ENCODE measurements at regions not wholly inside any gene's neighbourhood (a gene's known extent, or its start where the extent isn't known, plus 50 kb on each side); places are given as distances from the start of the nearest gene placed in this dataset.
A peak's percentile ranks its signal among the peaks of the same experiment; 100 is the strongest.

DNA sequence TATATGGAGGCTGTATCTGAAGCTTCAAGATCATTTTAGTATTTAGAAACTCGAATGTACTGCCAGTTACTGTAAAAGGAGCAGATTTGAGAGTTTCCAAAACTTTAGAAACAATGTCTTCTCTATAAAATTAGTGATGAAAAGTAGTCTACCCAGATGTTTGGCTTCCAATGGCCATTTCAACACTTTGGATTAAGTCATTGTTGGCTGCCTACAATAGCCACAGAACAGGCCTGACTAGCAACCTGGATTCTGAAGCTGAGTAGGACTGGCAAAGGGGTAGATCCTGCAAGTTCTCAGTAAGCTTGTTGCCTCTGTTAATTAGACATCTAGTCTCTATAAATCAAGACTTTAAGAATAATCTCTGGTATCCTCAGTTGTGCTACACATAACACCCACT is 239.0 kb upstream of the KCNMB2 start:
- dilution Hi-C loops (cut with MboI; ENCODE audit: extremely low pct_ligation_motif_present, low sequenced_read_pairs) (no loop called here), intact Hi-C loops (cut with micrococcal nuclease) (no loop called here)
- Histone ChIP-seq H3K27ac (ENCODE audit: insufficient read depth, low read depth, low read length) (no peak overlapping the region), H2AFZ (ENCODE audit: low read depth, low read length) (no peak overlapping the region), H4K20me1 (replicated peaks; ENCODE audit: control insufficient read depth, extremely low read depth, insufficient read depth, low read length) (no peaks in the 10 kb centered on the region), H3K27me3 (ENCODE audit: control insufficient read depth in 2 of 2, insufficient read depth in 2 of 2, low read length in 2 of 2) (no peaks in the 10 kb centered on the region), H3K79me2 (ENCODE audit: control insufficient read depth, insufficient read depth, low read length) (no peaks in the 10 kb centered on the region), H3K9me3 (replicated peaks; ENCODE audit: control insufficient read depth, insufficient read depth, low read length) (no peaks in the 10 kb centered on the region), H3K36me3 (ENCODE audit: control insufficient read depth in 2 of 2, extremely low read depth in 1 of 2, insufficient read depth in 2 of 2, low read length in 2 of 2) (no peaks in the 10 kb centered on the region), H3K9me1 (replicated peaks; ENCODE audit: control insufficient read depth, extremely low read depth, insufficient read depth, low read length) (no peaks in the 10 kb centered on the region), H3K4me2 (ENCODE audit: insufficient read depth, low read length) (no peak overlapping the region), H3K4me1 (ENCODE audit: control insufficient read depth, extremely low read depth, insufficient read depth, low read length) (no peaks in the 10 kb centered on the region), H3K9ac (replicated peaks; ENCODE audit: extremely low read depth, insufficient read depth, low read length) (no peak overlapping the region), H3K4me3 (replicated peaks in 1 of 3; ENCODE audit: insufficient read depth in 1 of 3, low read depth in 1 of 3, low read length in 3 of 3) (no peak overlapping the region)
- ChIA-PET POLR2A (no interaction called here), CTCF (no interaction called here)
- no peak for DNase-seq (ENCODE audit: low read depth, low spot score)
- BruUV-seq (replicated peaks) = no TSS peak
- TF ChIP-seq JUN (IDR thresholded peaks at IDR 0.05; ENCODE audit: borderline replicate concordance, insufficient read depth, insufficient read length, low read depth) (no peak), MAX (IDR thresholded peaks at IDR 0.05; ENCODE audit: insufficient read depth, insufficient read length) (no peak), GATA2 (IDR thresholded peaks at IDR 0.05; ENCODE audit: insufficient read depth, insufficient read length, low read depth, low read length) (no peak), EZH2 (IDR thresholded peaks at IDR 0.05; ENCODE audit: borderline replicate concordance, low read depth, low read length, severe bottlenecking) (no peak), POLR2AphosphoS5 (IDR thresholded peaks at IDR 0.05; ENCODE audit: insufficient read depth, low read depth, low read length) (no peak), CTCF (IDR thresholded peaks at IDR 0.05; ENCODE audit: extremely low read depth in 1 of 2, insufficient read depth in 1 of 2, low read depth in 1 of 2, low read length in 2 of 2) (no peak), MYC (IDR thresholded peaks at IDR 0.05; ENCODE audit: low read depth, low read length) (no peak)
- peak; percentile 35 for FAIRE-seq
